GM21390 (cell line): ENCODE measurements at regions not wholly inside any gene's neighbourhood (a gene's known extent, or its start where the extent isn't known, plus 50 kb on each side); places are given as distances from the start of the nearest gene placed in this dataset.
"Not testable (repeated sequence)": the region's sequence is repeated elsewhere in the genome, so short reads cannot be mapped to it uniquely, and the experiment has no call there.

Experiments used
- ATAC-seq: cut with Tn5 transposase; IDR thresholded peaks from one replicate; pipeline ENCODE4 v1.9.1; 2021; ENCODE audit not compliant: unreplicated experiment

GRCh38 chr11:86148345-86148747 lies 79.5 kb upstream of the PICALM start:
- no peak for ATAC-seq

- ATAC-seq: no peak
These were observed 78.1 kb upstream of the PICALM start for GRCh38 chr11:86147004-86147403.

GRCh38 chr11:86145439-86146156 lies 76.7 kb upstream of the PICALM start:
- no peak for ATAC-seq

- no peak for ATAC-seq
These were observed 76.0 kb upstream of the PICALM start for GRCh38 chr11:86144846-86145245.

GRCh38 chr11:86144087-86144486 lies 75.2 kb upstream of the PICALM start:
- ATAC-seq: not testable (repeated sequence)

- peak; percentile 46 for ATAC-seq
These were observed 74.5 kb upstream of the PICALM start for GRCh38 chr11:86143087-86144030.

GRCh38 chr11:86142170-86142569 lies 73.3 kb upstream of the PICALM start:
- ATAC-seq: no peak

GRCh38 chr11:86141727-86142126 lies 72.8 kb upstream of the PICALM start:
- no peak for ATAC-seq

GRCh38 chr11:86140334-86140990 lies 71.6 kb upstream of the PICALM start:
- ATAC-seq: no peak

GRCh38 chr11:86138958-86139357 lies 70.1 kb upstream of the PICALM start:
- ATAC-seq: peak; percentile 87

- no peak for ATAC-seq
These were observed 67.7 kb upstream of the PICALM start for GRCh38 chr11:86136538-86136937.

- no peak for ATAC-seq
These were observed 66.4 kb upstream of the PICALM start for GRCh38 chr11:86135319-86135714.

- ATAC-seq: no peak
These were observed 65.9 kb upstream of the PICALM start for GRCh38 chr11:86134580-86135318.

GRCh38 chr11:86132667-86133249 lies 63.9 kb upstream of the PICALM start:
- ATAC-seq: no peak

- no peak for ATAC-seq
These were observed 61.1 kb upstream of the PICALM start for GRCh38 chr11:86129740-86130540.

- ATAC-seq: no peak
These were observed 60.0 kb upstream of the PICALM start for GRCh38 chr11:86128914-86129313.

GRCh38 chr11:86126862-86127261 lies 58.0 kb upstream of the PICALM start:
- no peak for ATAC-seq

GRCh38 chr11:86124251-86125233 lies 55.7 kb upstream of the PICALM start:
- ATAC-seq: no peak

GRCh38 chr11:86122773-86123172 lies 53.9 kb upstream of the PICALM start:
- no peak for ATAC-seq
